ENCODE measurements at regions not wholly inside any gene's neighbourhood (a gene's known extent, or its start where the extent isn't known, plus 50 kb on each side); places are given as distances from the start of the nearest gene placed in this dataset.

- Histone ChIP-seq H3K27ac (ENCODE audit: extremely low read length, insufficient read depth, low read length) (no peak overlapping the region), H3K4me1 (ENCODE audit: insufficient read depth, low read length) (no peaks in the 10 kb centered on the region), H3K9me3 (ENCODE audit: low read length) (no peaks in the 10 kb centered on the region), H3K9ac (ENCODE audit: insufficient read depth, low read depth, low read length) (no peak overlapping the region), H3K36me3 (replicated peaks in 1 of 2; ENCODE audit: control insufficient read depth in 1 of 2, insufficient read depth in 2 of 2, low read length in 2 of 2) (no peaks in the 10 kb centered on the region), H3K27me3 (ENCODE audit: control insufficient read depth in 1 of 2, insufficient read depth in 2 of 2, low read length in 2 of 2) (no peaks in the 10 kb centered on the region), H3K4me2 (ENCODE audit: low read depth, low read length) (no peak overlapping the region), H3K4me3 (replicated peaks in 1 of 3; ENCODE audit: insufficient read depth in 1 of 3, low read depth in 2 of 3, low read length in 3 of 3) (no peak overlapping the region), H3K79me2 (ENCODE audit: insufficient read depth, low read length) (no peaks in the 10 kb centered on the region), H4K20me1 (ENCODE audit: insufficient read depth, low read length) (no peaks in the 10 kb centered on the region), H2AFZ (ENCODE audit: low read length) (no peak overlapping the region)
- no TSS peak for BruUV-seq (replicated peaks)
- no CpG with 5 or more reads among the region's 1 CpG for WGBS (ENCODE audit: low lambda C conversion rate)
- FAIRE-seq = no peak
- intact Hi-C loops (cut with micrococcal nuclease; ENCODE audit: unreplicated experiment) (no loop called here), in situ Hi-C loops (cut with HindIII; ENCODE audit: extremely low pct_ligation_motif_present, low pct_unique_long_range_greater_than_20kb) (no loop called here)
- POLR2A ChIA-PET = no interaction called here
- CTCF ChIA-PET (ENCODE audit: low intra/inter-chr PET ratio, low total read pairs) = no interaction called here
- no peak for ATAC-seq
- DNase-seq (ENCODE audit: low spot score) = no peak
- TF ChIP-seq ZSCAN9 (CRISPR knock-in tag; IDR thresholded peaks at IDR 0.05; ENCODE audit: borderline replicate concordance) = no peak
- no peak for TF ChIP-seq PITX1 (CRISPR knock-in tag; IDR thresholded peaks at IDR 0.05)
- no peak for TF ChIP-seq ZNF234 (CRISPR knock-in tag; conservative IDR thresholded peaks at IDR 0.05)
- no peak for TF ChIP-seq ZNF160 (CRISPR knock-in tag; IDR thresholded peaks at IDR 0.05)
- TF ChIP-seq ZNF878 (CRISPR knock-in tag; IDR thresholded peaks at IDR 0.05) = no peak
- TF ChIP-seq ZNF784 (CRISPR knock-in tag; IDR thresholded peaks at IDR 0.05; ENCODE audit: borderline replicate concordance) = no peak
Observed at GRCh38 chrX:112946227-112946626, 105.6 kb upstream of the AMOT start.

- Histone ChIP-seq H3K4me3 (replicated peaks in 1 of 3; ENCODE audit: insufficient read depth in 1 of 3, low read depth in 2 of 3, low read length in 3 of 3) (no peak overlapping the region), H3K27ac (ENCODE audit: extremely low read length, insufficient read depth, low read length) (no peak overlapping the region), H3K9ac (ENCODE audit: insufficient read depth, low read depth, low read length) (no peak overlapping the region), H3K9me3 (ENCODE audit: low read length) (no peaks in the 10 kb centered on the region), H3K27me3 (ENCODE audit: control insufficient read depth in 1 of 2, insufficient read depth in 2 of 2, low read length in 2 of 2) (no peaks in the 10 kb centered on the region), H3K4me1 (ENCODE audit: insufficient read depth, low read length) (no peaks in the 10 kb centered on the region), H4K20me1 (ENCODE audit: insufficient read depth, low read length) (no peaks in the 10 kb centered on the region), H3K79me2 (ENCODE audit: insufficient read depth, low read length) (no peaks in the 10 kb centered on the region), H3K4me2 (ENCODE audit: low read depth, low read length) (no peak overlapping the region), H3K36me3 (replicated peaks in 1 of 2; ENCODE audit: control insufficient read depth in 1 of 2, insufficient read depth in 2 of 2, low read length in 2 of 2) (no peaks in the 10 kb centered on the region), H2AFZ (ENCODE audit: low read length) (no peak overlapping the region)
- FAIRE-seq (no peak), DNase-seq (ENCODE audit: low spot score) (no peak), ATAC-seq (no peak)
- intact Hi-C loops (cut with micrococcal nuclease; ENCODE audit: unreplicated experiment) = no loop called here
- 33% methylated on average over 3 of the region's 6 CpGs for WGBS (ENCODE audit: low lambda C conversion rate)
- TF ChIP-seq SP4 (CRISPR knock-in tag; IDR thresholded peaks at IDR 0.05) = no peak
- TF ChIP-seq ELF4 (CRISPR knock-in tag; IDR thresholded peaks at IDR 0.05; ENCODE audit: borderline replicate concordance) = no peak
- no peak for TF ChIP-seq NFRKB (IDR thresholded peaks at IDR 0.05)
- no peak for TF ChIP-seq FOSL1 (CRISPR knock-in tag; IDR thresholded peaks at IDR 0.05; ENCODE audit: borderline replicate concordance)
- no peak for TF ChIP-seq PLRG1 (conservative IDR thresholded peaks at IDR 0.05)
- no peak for TF ChIP-seq BCL3 (CRISPR knock-in tag; IDR thresholded peaks at IDR 0.05)
- no peak for TF ChIP-seq RBAK (CRISPR knock-in tag; IDR thresholded peaks at IDR 0.05)
- no peak for TF ChIP-seq HNRNPK (IDR thresholded peaks at IDR 0.05; ENCODE audit: low read depth, low read length, poor library complexity, severe bottlenecking)
- CTCF ChIA-PET (ENCODE audit: low intra/inter-chr PET ratio, low total read pairs) = no interaction called here
- in situ Hi-C loops (cut with HindIII; ENCODE audit: extremely low pct_ligation_motif_present, low pct_unique_long_range_greater_than_20kb) = no loop called here
- no TSS peak for BruUV-seq (replicated peaks)
- POLR2A ChIA-PET = no interaction called here
Observed at GRCh38 chrX:112945826-112946225, 105.2 kb upstream of the AMOT start.
